ENCODE measurements at regions not wholly inside any gene's neighbourhood (a gene's known extent, or its start where the extent isn't known, plus 50 kb on each side); places are given as distances from the start of the nearest gene placed in this dataset.

- peaks cover 4% of the 10 kb centered on the region; the same call in 1 of the 2 replicates for H3K36me3 ChIP-seq (ENCODE audit: control insufficient read depth, insufficient read depth, low read length)
- no CpG with 5 or more reads among the region's 12 CpGs for WGBS (ENCODE audit: insufficient coverage, insufficient read length)
- no peaks in the 10 kb centered on the region for H3K9me3 ChIP-seq (ENCODE audit: control insufficient read depth, insufficient read depth, low read length)
- H3K4me1 ChIP-seq (ENCODE audit: control insufficient read depth, insufficient read depth, low read length) = no peaks in the 10 kb centered on the region
- no peak for DNase-seq (ENCODE audit: low read depth, low spot score)
- no peaks in the 10 kb centered on the region for H3K27me3 ChIP-seq (ENCODE audit: control insufficient read depth, insufficient read depth, low read length)
- H3K4me3 ChIP-seq (ENCODE audit: low read length) = no peak overlapping the region
- H3K27ac ChIP-seq (ENCODE audit: low read length) = no peak overlapping the region
These were observed 105.0 kb downstream of the PTPRS start for GRCh38 chr19:5235458-5236219.

DNA sequence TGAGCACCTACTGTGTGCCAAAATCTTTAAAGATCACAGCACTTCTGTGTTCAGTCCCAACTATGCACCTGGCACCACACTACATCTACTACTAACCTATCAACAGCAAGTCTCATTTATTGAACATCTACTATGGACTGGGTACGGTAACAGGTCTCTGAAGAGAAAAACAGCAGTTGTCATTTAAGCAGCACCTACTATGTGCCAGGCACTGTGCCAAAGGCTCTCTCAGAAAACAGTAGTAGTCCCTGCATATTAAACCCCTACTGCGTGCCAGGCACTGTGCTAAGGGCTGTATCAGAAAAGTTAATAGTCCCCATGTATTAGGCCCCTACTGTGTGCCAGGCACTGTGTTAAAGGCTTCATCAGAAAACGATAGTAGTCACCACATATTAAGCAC, 106.2 kb downstream of the PTPRS start:
- H3K4me3 ChIP-seq (ENCODE audit: low read length) = no peak overlapping the region
- no peaks in the 10 kb centered on the region for H3K4me1 ChIP-seq (ENCODE audit: control insufficient read depth, insufficient read depth, low read length)
- H3K27me3 ChIP-seq (ENCODE audit: control insufficient read depth, insufficient read depth, low read length) = no peaks in the 10 kb centered on the region
- no CpG with 5 or more reads among the region's 3 CpGs for WGBS (ENCODE audit: insufficient coverage, insufficient read length)
- no peak for DNase-seq (ENCODE audit: low read depth, low spot score)
- peaks cover 4% of the 10 kb centered on the region; the same call in 1 of the 2 replicates for H3K36me3 ChIP-seq (ENCODE audit: control insufficient read depth, insufficient read depth, low read length)
- H3K9me3 ChIP-seq (ENCODE audit: control insufficient read depth, insufficient read depth, low read length) = no peaks in the 10 kb centered on the region
- no peak overlapping the region for H3K27ac ChIP-seq (ENCODE audit: low read length)

DNA sequence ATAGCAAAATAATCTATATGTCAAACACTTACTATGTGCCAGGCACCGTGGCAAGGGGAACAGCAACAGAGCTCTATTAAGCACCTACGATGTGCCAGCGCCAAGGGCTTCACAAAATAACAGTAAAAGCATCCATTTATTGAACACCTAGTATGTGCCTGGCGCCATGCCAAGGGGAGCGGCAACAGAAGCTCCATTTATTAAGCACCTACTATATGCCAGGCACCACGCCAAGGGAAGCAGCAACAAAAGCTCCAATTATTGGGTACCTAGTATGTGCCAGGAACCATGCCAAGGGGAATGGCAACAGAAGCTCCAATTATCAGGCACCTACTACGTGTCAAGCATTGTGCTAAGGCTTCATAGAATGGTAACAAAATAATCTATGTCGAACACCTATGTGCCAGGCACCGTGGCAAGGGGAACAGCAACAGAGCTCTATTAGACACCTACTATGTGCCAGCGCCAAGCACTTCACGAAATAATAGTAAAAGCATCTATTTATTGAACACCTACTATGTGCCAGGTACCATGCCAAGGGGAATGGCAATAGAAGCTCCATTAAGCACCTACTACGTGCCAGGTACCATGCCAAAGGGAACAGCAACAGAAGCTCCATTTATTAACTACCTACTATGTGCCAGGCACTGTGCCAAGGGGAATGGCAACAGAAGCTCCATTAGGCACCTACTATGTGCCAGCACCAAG, 107.7 kb downstream of the PTPRS start:
- Histone ChIP-seq H3K4me3 (ENCODE audit: low read length) (no peak overlapping the region), H3K27me3 (ENCODE audit: control insufficient read depth, insufficient read depth, low read length) (no peaks in the 10 kb centered on the region), H3K9me3 (ENCODE audit: control insufficient read depth, insufficient read depth, low read length) (no peaks in the 10 kb centered on the region), H3K36me3 (ENCODE audit: control insufficient read depth, insufficient read depth, low read length) (peaks cover 4% of the 10 kb centered on the region; the same call in 1 of the 2 replicates), H3K27ac (ENCODE audit: low read length) (no peak overlapping the region), H3K4me1 (ENCODE audit: control insufficient read depth, insufficient read depth, low read length) (no peaks in the 10 kb centered on the region)
- WGBS (ENCODE audit: insufficient coverage, insufficient read length) = no CpG with 5 or more reads among the region's 12 CpGs
- DNase-seq (ENCODE audit: low read depth, low spot score) = no peak

GRCh38 chr19:5231857-5232678, 108.5 kb downstream of the PTPRS start:
- Histone ChIP-seq H3K4me3 (ENCODE audit: low read length) (no peak overlapping the region), H3K27ac (ENCODE audit: low read length) (no peak overlapping the region), H3K36me3 (ENCODE audit: control insufficient read depth, insufficient read depth, low read length) (no peaks in the 10 kb centered on the region; the same call in 1 of the 2 replicates), H3K4me1 (ENCODE audit: control insufficient read depth, insufficient read depth, low read length) (no peaks in the 10 kb centered on the region), H3K27me3 (ENCODE audit: control insufficient read depth, insufficient read depth, low read length) (no peaks in the 10 kb centered on the region), H3K9me3 (ENCODE audit: control insufficient read depth, insufficient read depth, low read length) (no peaks in the 10 kb centered on the region)
- WGBS (ENCODE audit: insufficient coverage, insufficient read length) = no CpG with 5 or more reads among the region's 5 CpGs
- DNase-seq (ENCODE audit: low read depth, low spot score) = no peak

DNA sequence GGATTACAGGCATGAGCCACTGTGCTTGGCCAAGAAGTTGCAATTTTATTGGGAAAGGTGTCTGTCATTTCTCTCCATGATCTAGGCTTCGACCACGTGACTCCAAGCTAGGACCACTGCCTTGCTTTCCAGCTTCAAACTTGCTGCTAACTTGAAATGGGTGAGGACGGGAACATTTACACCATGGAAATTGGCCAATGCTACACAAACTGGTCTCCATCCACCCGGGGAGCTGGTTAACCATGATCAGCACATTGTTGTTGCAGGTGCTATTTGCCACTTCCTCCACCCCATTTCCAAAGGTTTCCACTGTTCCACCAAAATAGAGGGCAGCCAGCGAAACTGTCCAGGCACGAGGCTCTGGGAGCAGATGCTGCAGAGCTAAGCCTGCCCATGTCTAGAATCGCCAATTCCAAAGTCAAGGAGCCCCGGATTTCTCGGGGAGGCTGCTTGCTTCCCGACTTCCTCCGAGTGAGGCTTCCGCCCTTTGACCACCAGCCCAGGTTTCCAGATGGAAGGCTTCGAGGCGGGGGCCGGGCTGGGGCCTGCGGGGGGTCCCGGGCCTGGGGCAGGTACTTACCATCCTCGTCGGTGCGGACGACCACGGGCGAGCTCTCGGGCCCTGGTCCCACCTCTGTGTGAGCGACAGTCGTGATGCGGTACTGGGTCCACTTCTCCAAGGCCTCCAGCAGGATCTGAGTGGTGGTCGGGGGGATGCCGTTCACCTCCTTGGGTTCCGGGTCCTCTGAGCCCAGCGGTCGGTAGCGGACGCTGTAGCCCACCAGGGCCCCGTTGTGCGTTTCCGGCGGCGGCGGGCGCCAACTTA, 109.7 kb downstream of the PTPRS start:
- Histone ChIP-seq H3K27ac (ENCODE audit: low read length) (no peak overlapping the region), H3K4me1 (ENCODE audit: control insufficient read depth, insufficient read depth, low read length) (no peaks in the 10 kb centered on the region), H3K27me3 (ENCODE audit: control insufficient read depth, insufficient read depth, low read length) (no peaks in the 10 kb centered on the region), H3K4me3 (ENCODE audit: low read length) (no peak overlapping the region), H3K36me3 (ENCODE audit: control insufficient read depth, insufficient read depth, low read length) (no peaks in the 10 kb centered on the region), H3K9me3 (ENCODE audit: control insufficient read depth, insufficient read depth, low read length) (no peaks in the 10 kb centered on the region)
- no CpG with 5 or more reads among the region's 41 CpGs for WGBS (ENCODE audit: insufficient coverage, insufficient read length)
- no peak for DNase-seq (ENCODE audit: low read depth, low spot score)

DNA sequence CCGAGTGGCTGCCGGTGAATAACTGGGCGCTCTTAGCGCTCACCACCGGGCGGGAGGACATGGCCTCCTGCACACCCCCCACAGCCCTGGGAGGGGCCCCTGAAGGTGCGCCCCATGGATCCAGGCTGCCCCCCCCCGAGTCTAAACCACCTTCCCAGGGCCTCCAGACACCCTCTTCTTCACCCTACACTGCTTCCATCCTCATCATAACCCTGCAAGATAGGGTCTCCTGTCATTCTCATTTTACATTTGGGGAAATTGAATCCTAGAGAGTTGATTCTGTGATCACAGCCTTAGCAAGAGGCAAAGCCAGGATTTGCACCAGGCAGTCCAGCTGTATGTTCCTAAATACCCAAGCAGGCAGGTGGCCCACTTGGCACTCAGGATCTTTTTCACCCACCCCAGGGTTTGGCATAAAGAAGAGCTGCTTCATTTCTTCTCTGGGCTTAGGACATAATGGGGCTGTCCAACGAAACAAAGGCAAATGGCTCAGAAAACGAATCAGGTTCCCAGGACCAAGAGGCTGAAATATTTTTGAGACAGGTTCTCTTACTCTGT, 110.8 kb downstream of the PTPRS start:
- Histone ChIP-seq H3K9me3 (ENCODE audit: control insufficient read depth, insufficient read depth, low read length) (no peaks in the 10 kb centered on the region), H3K27me3 (ENCODE audit: control insufficient read depth, insufficient read depth, low read length) (no peaks in the 10 kb centered on the region), H3K36me3 (ENCODE audit: control insufficient read depth, insufficient read depth, low read length) (0 out of 2 replicates have a peak, but pooled peaks cover 2% of the 10 kb centered on the region), H3K4me1 (ENCODE audit: control insufficient read depth, insufficient read depth, low read length) (no peaks in the 10 kb centered on the region; the same call in 1 of the 2 replicates), H3K27ac (ENCODE audit: low read length) (no peak overlapping the region), H3K4me3 (ENCODE audit: low read length) (no peak overlapping the region)
- no CpG with 5 or more reads among the region's 10 CpGs for WGBS (ENCODE audit: insufficient coverage, insufficient read length)
- DNase-seq (ENCODE audit: low read depth, low spot score) = no peak

DNA sequence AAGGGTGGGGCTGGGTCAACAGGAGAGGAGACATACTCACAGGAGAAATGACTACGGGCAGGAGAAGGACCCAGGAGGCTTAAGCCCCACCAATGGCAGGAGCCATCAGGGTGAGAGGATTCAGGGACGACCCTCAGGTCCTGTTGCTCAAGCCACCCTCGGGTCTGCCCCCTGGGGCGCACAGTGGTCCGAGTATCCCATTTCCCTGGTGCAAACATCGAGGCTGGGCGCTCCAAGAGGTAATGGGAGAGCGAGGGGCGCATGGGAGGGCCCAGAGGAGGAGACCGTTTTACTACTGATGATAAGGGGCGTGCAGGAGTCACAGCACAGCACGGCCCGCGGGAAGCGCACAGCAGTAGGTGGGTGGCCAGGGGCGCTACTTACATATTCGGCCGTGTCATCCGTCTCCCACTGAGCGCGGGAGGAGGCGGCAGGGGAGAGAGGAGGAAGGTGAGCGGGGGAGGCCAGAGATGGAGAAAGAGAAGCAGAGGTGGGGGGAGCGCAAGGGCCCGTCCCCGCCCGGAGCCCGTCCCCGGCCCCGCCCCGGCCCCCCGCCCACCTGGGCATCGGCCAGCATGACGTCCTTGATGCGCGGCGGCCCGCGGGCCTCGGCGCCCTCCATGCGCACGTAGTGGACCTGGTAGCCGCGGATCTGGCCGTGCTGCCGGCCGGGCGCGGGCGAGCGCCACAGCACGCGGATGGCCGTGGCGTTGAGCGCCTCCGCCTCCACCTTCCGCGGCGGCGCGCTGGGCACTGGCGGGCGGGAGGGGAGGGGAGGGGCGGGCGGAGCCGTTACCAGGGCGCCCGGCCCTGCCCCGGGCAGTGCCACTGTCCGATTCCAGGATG, 111.5 kb downstream of the PTPRS start:
- peaks cover 5% of the 10 kb centered on the region; the same call in 1 of the 2 replicates for H3K36me3 ChIP-seq (ENCODE audit: control insufficient read depth, insufficient read depth, low read length)
- no peak overlapping the region for H3K27ac ChIP-seq (ENCODE audit: low read length)
- no peaks in the 10 kb centered on the region; the same call in 1 of the 2 replicates for H3K4me1 ChIP-seq (ENCODE audit: control insufficient read depth, insufficient read depth, low read length)
- DNase-seq (ENCODE audit: low read depth, low spot score) = no peak
- no peaks in the 10 kb centered on the region for H3K9me3 ChIP-seq (ENCODE audit: control insufficient read depth, insufficient read depth, low read length)
- no CpG with 5 or more reads among the region's 72 CpGs for WGBS (ENCODE audit: insufficient coverage, insufficient read length)
- no peak overlapping the region for H3K4me3 ChIP-seq (ENCODE audit: low read length)
- no peaks in the 10 kb centered on the region for H3K27me3 ChIP-seq (ENCODE audit: control insufficient read depth, insufficient read depth, low read length)

DNA sequence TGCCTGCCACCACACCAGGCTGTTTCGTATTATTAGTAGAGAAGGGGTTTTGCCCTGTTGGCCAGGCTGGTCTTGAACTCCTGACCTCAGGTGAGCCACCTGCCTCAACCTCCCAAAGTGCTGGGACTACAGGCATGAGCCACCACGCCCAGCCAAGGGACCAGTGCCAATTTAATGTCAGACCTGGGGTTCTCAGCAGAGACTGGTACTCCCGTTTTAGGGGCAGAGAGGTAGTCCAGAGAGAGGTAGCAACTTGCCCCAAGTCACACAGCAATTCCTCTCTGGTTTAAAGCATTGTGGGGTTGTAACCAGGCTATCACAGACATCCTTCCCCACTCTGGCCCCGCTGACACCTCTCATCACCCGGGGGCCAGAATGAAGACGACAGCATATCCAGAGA, 112.1 kb downstream of the PTPRS start:
- DNase-seq (ENCODE audit: low read depth, low spot score) = no peak
- Histone ChIP-seq H3K36me3 (ENCODE audit: control insufficient read depth, insufficient read depth, low read length) (peaks cover 5% of the 10 kb centered on the region; the same call in 1 of the 2 replicates), H3K27ac (ENCODE audit: low read length) (no peak overlapping the region), H3K27me3 (ENCODE audit: control insufficient read depth, insufficient read depth, low read length) (no peaks in the 10 kb centered on the region), H3K9me3 (ENCODE audit: control insufficient read depth, insufficient read depth, low read length) (no peaks in the 10 kb centered on the region), H3K4me3 (ENCODE audit: low read length) (no peak overlapping the region; the same call in 1 of the 2 replicates), H3K4me1 (ENCODE audit: control insufficient read depth, insufficient read depth, low read length) (no peaks in the 10 kb centered on the region; the same call in 1 of the 2 replicates)
- no CpG with 5 or more reads among the region's 6 CpGs for WGBS (ENCODE audit: insufficient coverage, insufficient read length)
